GM23338 (cell line): ENCODE measurements at regions not wholly inside any gene's neighbourhood (a gene's known extent, or its start where the extent isn't known, plus 50 kb on each side); places are given as distances from the start of the nearest gene placed in this dataset.

ENCODE experiments used
- CREB1 ChIP-seq: fragments of 250-450 bp; sonication (Bioruptor Pico); IDR thresholded peaks from 2 replicates; pipeline ENCODE4 v1.5.0; 2020; ENCODE audit warnings: low read depth, mild to moderate bottlenecking, moderate library complexity
- EZH2 ChIP-seq: fragments of 200-600 bp; sonication (generic); IDR thresholded peaks from one replicate; pipeline ENCODE4 v1.8.0; 2017; ENCODE audit warnings: antibody characterized with exemption, mild to moderate bottlenecking, low read depth; ENCODE audit not compliant: unreplicated experiment
- JUNB ChIP-seq: IDR thresholded peaks from one replicate; pipeline ENCODE4 v1.6.1; 2016; ENCODE audit warnings: antibody characterized with exemption; ENCODE audit not compliant: unreplicated experiment
- POLR2AphosphoS5 ChIP-seq: IDR thresholded peaks from 2 replicates; pipeline ENCODE4 v1.6.1; 2016; ENCODE audit warnings: antibody characterized with exemption, low read depth
- ZNF114 ChIP-seq: fragments of 250-450 bp; sonication (Bioruptor Pico); IDR thresholded peaks from 2 replicates; pipeline ENCODE4 v1.5.0; 2020; ENCODE audit warnings: mild to moderate bottlenecking, moderate library complexity
- TF ChIP-seq, protein P1 (sequence below), 2 experiments: fragments of 200-600 bp in 1 of 2; sonication (generic) in 1 of 2; conservative IDR thresholded peaks; 2 replicates each; pipeline versions ENCODE4 v1.5.1 to v1.6.1; 2016 to 2017; ENCODE audit warnings: antibody characterized with exemption in 2 of 2, low read depth in 2 of 2, mild to moderate bottlenecking in 2 of 2, moderate library complexity in 1 of 2
- TF ChIP-seq, protein P2 (sequence below): IDR thresholded peaks from 2 replicates; pipeline ENCODE4 v1.6.1; 2016; ENCODE audit warnings: antibody characterized with exemption

DNA sequence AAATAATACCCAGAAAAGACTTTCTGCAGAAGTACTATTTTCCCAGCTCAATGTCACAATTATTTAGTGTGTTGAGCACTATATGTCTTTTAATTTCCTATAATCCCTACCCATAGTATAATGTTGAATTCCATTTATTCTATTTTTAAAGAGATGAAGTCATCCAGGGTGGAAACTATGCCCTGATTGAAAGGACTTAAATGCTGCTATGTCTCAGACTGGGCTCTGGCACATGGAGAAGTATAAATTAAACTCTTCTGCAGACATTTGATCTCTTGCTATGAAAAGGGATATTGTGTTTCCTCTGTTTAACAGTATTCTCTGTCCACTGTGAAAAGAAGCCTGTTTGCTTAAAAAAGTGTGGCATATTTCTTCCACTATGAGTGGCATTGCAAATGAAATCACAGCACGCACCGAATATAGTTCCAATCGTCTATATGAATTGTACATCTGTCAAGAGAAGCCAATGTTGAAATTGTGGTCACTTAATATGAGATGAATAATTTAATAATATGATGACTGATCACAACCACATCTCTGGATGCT lies 192.3 kb downstream of the BCAT1 start:
- TF ChIP-seq POLR2AphosphoS5 (no peak), EZH2 (no peak), CREB1 (no peak), JUNB (no peak), ZNF114 (CRISPR knock-in tag) (no peak)
- TF ChIP-seq, protein P1, sequence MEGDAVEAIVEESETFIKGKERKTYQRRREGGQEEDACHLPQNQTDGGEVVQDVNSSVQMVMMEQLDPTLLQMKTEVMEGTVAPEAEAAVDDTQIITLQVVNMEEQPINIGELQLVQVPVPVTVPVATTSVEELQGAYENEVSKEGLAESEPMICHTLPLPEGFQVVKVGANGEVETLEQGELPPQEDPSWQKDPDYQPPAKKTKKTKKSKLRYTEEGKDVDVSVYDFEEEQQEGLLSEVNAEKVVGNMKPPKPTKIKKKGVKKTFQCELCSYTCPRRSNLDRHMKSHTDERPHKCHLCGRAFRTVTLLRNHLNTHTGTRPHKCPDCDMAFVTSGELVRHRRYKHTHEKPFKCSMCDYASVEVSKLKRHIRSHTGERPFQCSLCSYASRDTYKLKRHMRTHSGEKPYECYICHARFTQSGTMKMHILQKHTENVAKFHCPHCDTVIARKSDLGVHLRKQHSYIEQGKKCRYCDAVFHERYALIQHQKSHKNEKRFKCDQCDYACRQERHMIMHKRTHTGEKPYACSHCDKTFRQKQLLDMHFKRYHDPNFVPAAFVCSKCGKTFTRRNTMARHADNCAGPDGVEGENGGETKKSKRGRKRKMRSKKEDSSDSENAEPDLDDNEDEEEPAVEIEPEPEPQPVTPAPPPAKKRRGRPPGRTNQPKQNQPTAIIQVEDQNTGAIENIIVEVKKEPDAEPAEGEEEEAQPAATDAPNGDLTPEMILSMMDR (conservative IDR thresholded peaks at IDR 0.05; ENCODE audit: low read depth in 2 of 2): no peak
- TF ChIP-seq, protein P2, sequence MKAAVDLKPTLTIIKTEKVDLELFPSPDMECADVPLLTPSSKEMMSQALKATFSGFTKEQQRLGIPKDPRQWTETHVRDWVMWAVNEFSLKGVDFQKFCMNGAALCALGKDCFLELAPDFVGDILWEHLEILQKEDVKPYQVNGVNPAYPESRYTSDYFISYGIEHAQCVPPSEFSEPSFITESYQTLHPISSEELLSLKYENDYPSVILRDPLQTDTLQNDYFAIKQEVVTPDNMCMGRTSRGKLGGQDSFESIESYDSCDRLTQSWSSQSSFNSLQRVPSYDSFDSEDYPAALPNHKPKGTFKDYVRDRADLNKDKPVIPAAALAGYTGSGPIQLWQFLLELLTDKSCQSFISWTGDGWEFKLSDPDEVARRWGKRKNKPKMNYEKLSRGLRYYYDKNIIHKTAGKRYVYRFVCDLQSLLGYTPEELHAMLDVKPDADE: no peak
